Neural cell (in vitro differentiated cells): ENCODE measurements at regions not wholly inside any gene's neighbourhood (a gene's known extent, or its start where the extent isn't known, plus 50 kb on each side); places are given as distances from the start of the nearest gene placed in this dataset.

Experiments used
- H2AFZ ChIP-seq: fragments of 200-600, 300-800 bp; sonication (generic), shearing (Covaris generic); 2 replicates; pipeline ENCODE4 v1.6.0; 2014; ENCODE audit warnings: low read depth, mild to moderate bottlenecking, antibody characterized with exemption, low read length, moderate library complexity
- H3F3A ChIP-seq: fragments of 200-600 bp; shearing (Covaris generic); 2 replicates; pipeline ENCODE4 v1.6.1; 2016; ENCODE audit warnings: mild to moderate bottlenecking, moderate library complexity, mixed read lengths, antibody characterized with exemption, low read length; ENCODE audit not compliant: insufficient read depth, poor library complexity, severe bottlenecking
- H3K27ac ChIP-seq: fragments of 200-600, 300-800 bp; sonication (generic), shearing (Covaris generic); 2 replicates; pipeline ENCODE4 v1.5.1; 2014; ENCODE audit warnings: mild to moderate bottlenecking, low read length, moderate library complexity
- H3K27me3 ChIP-seq: fragments of 300-800, 200-600 bp; sonication (generic), shearing (Covaris generic); 2 replicates; pipeline ENCODE4 v1.6.0; 2014; ENCODE audit warnings: mild to moderate bottlenecking, low read depth, low read length, moderate library complexity; ENCODE audit not compliant: insufficient read depth
- H3K36me3 ChIP-seq: fragments of 300-800, 200-600 bp; sonication (generic), shearing (Covaris generic); 2 replicates; pipeline ENCODE4 v1.5.1; 2014; ENCODE audit warnings: mild to moderate bottlenecking, antibody characterized with exemption, low read length, moderate library complexity; ENCODE audit not compliant: insufficient read depth
- H3K4me2 ChIP-seq: fragments of 300-800, 200-600 bp; sonication (generic), shearing (Covaris generic); 2 replicates; pipeline ENCODE4 v1.6.0; 2014; ENCODE audit warnings: mild to moderate bottlenecking, low read length
- H3K4me3 ChIP-seq: fragments of 300-800, 200-600 bp; sonication (generic), shearing (Covaris generic); 2 replicates; pipeline ENCODE4 v1.5.1; 2014; ENCODE audit warnings: mild to moderate bottlenecking, low read length, moderate library complexity
- H3K79me2 ChIP-seq: fragments of 200-600 bp; shearing (Covaris generic); replicated peaks from 2 replicates; pipeline ENCODE4 v1.6.0; 2014; ENCODE audit warnings: mild to moderate bottlenecking, low read length, moderate library complexity; ENCODE audit not compliant: insufficient read depth
- H3K9ac ChIP-seq: fragments of 300-800, 200-600 bp; sonication (generic), shearing (Covaris generic); 2 replicates; pipeline ENCODE4 v1.6.1; 2016; ENCODE audit warnings: mild to moderate bottlenecking, low read length, mixed read lengths
- H3K9me2 ChIP-seq: fragments of 200-600 bp; shearing (Covaris generic); 2 replicates; pipeline ENCODE4 v1.6.1; 2016; ENCODE audit warnings: mild to moderate bottlenecking, low read length, mixed read lengths; ENCODE audit not compliant: insufficient read depth
- H3K9me3 ChIP-seq: fragments of 200-600, 300-800 bp; sonication (generic), shearing (Covaris generic); 2 replicates; pipeline ENCODE4 v1.6.1; 2016; ENCODE audit warnings: mild to moderate bottlenecking, mixed run types, low read length, moderate library complexity, mixed read lengths
- H4K20me1 ChIP-seq: fragments of 200-600 bp; shearing (Covaris generic); 2 replicates; pipeline ENCODE4 v1.6.1; 2016; ENCODE audit warnings: mild to moderate bottlenecking, mixed run types; ENCODE audit not compliant: insufficient read depth
- CTCF ChIP-seq: fragments of 450-650 bp; IDR thresholded peaks from 2 replicates; pipeline ENCODE4 v1.5.1; 2014; ENCODE audit warnings: antibody characterized with exemption, mild to moderate bottlenecking, moderate library complexity; ENCODE audit not compliant: poor library complexity, severe bottlenecking
- EP300 ChIP-seq: fragments of 450-650 bp; conservative IDR thresholded peaks from 2 replicates; pipeline ENCODE4 v1.6.1; 2014; ENCODE audit warnings: antibody characterized with exemption, mild to moderate bottlenecking, moderate library complexity; ENCODE audit not compliant: poor library complexity, severe bottlenecking
- EZH2 ChIP-seq: fragments of 200-600, 300-800 bp; shearing (Covaris generic), sonication (generic); IDR thresholded peaks from 2 replicates; pipeline ENCODE4 v1.6.1; 2014; ENCODE audit warnings: antibody characterized with exemption, low read length, borderline replicate concordance, mild to moderate bottlenecking; ENCODE audit not compliant: insufficient read depth, poor library complexity, severe bottlenecking
- MXI1 ChIP-seq: fragments of 450-650 bp; conservative IDR thresholded peaks from 2 replicates; pipeline ENCODE4 v1.6.1; 2014; ENCODE audit warnings: antibody characterized with exemption, mild to moderate bottlenecking; ENCODE audit not compliant: poor library complexity, severe bottlenecking
- POLR2AphosphoS5 ChIP-seq: IDR thresholded peaks from 2 replicates; pipeline ENCODE4 v1.6.1; 2012
- RAD21 ChIP-seq: fragments of 450-650 bp; conservative IDR thresholded peaks from 2 replicates; pipeline ENCODE4 v1.6.1; 2014; ENCODE audit warnings: antibody characterized with exemption, mild to moderate bottlenecking, moderate library complexity
- REST ChIP-seq: IDR thresholded peaks from 2 replicates; pipeline ENCODE4 v1.6.1; 2012; ENCODE audit warnings: borderline replicate concordance
- SMC3 ChIP-seq: fragments of 450-650 bp; conservative IDR thresholded peaks from 2 replicates; pipeline ENCODE4 v1.6.1; 2014; ENCODE audit warnings: antibody characterized with exemption, mild to moderate bottlenecking, moderate library complexity; ENCODE audit not compliant: poor library complexity
- TAF1 ChIP-seq: IDR thresholded peaks from 2 replicates; pipeline ENCODE4 v1.6.1; 2012; ENCODE audit warnings: low read depth

GRCh38 chr2:196244966-196245365 lies 73.6 kb upstream of the STK17B start:
- no peak overlapping the region for H3K4me3 ChIP-seq
- H3K9me3 ChIP-seq = no peaks in the 10 kb centered on the region
- TF ChIP-seq POLR2AphosphoS5 (no peak), CTCF (no peak), SMC3 (no peak), MXI1 (no peak), EP300 (no peak), TAF1 (no peak), EZH2 (no peak), REST (no peak), RAD21 (no peak)
- H3K36me3 ChIP-seq = no peaks in the 10 kb centered on the region
- no peak overlapping the region for H3K4me2 ChIP-seq
- H2AFZ ChIP-seq = no peak overlapping the region
- no peaks in the 10 kb centered on the region for H4K20me1 ChIP-seq
- H3K9me2 ChIP-seq = no peaks in the 10 kb centered on the region
- H3K27me3 ChIP-seq = no peaks in the 10 kb centered on the region
- no peak overlapping the region for H3K27ac ChIP-seq
- no peaks in the 10 kb centered on the region for H3K79me2 ChIP-seq
- H3K9ac ChIP-seq = no peak overlapping the region
- no peaks in the 10 kb centered on the region for H3F3A ChIP-seq

- Histone ChIP-seq H3K9me2 (no peaks in the 10 kb centered on the region), H3K9me3 (no peaks in the 10 kb centered on the region), H3F3A (no peaks in the 10 kb centered on the region), H3K9ac (no peak overlapping the region), H4K20me1 (no peaks in the 10 kb centered on the region), H3K4me3 (no peak overlapping the region), H3K4me2 (no peak overlapping the region), H3K27ac (no peak overlapping the region), H3K27me3 (no peaks in the 10 kb centered on the region), H3K79me2 (no peaks in the 10 kb centered on the region), H2AFZ (no peak overlapping the region), H3K36me3 (no peaks in the 10 kb centered on the region)
- no peak for TF ChIP-seq RAD21
- TF ChIP-seq MXI1 = no peak
- no peak for TF ChIP-seq CTCF
- TF ChIP-seq REST = no peak
- no peak for TF ChIP-seq SMC3
- TF ChIP-seq TAF1 = no peak
- no peak for TF ChIP-seq POLR2AphosphoS5
- TF ChIP-seq EZH2 = no peak
- no peak for TF ChIP-seq EP300
Observed at GRCh38 chr2:196245378-196246140, 74.2 kb upstream of the STK17B start.
